OCI-LY1 (cell line): ENCODE measurements at regions not wholly inside any gene's neighbourhood (a gene's known extent, or its start where the extent isn't known, plus 50 kb on each side); places are given as distances from the start of the nearest gene placed in this dataset.

Source experiments
- H2AFZ ChIP-seq: fragments of 200-600 bp; sonication (generic), shearing (Covaris generic); 2 replicates; pipeline ENCODE4 v1.6.0; 2014; ENCODE audit warnings: antibody characterized with exemption, mild to moderate bottlenecking, low read length
- H3F3A ChIP-seq: fragments of 200-600 bp; sonication (generic), shearing (Covaris generic); 2 replicates; pipeline ENCODE4 v1.6.0; 2014; ENCODE audit warnings: mild to moderate bottlenecking, antibody characterized with exemption, low read length, moderate library complexity; ENCODE audit not compliant: insufficient read depth
- H3K27ac ChIP-seq: fragments of 200-600 bp; sonication (generic); 2 replicates; pipeline ENCODE4 v1.5.1; 2014; ENCODE audit warnings: low read length, mixed run types, mild to moderate bottlenecking, low read depth; ENCODE audit not compliant: poor library complexity, severe bottlenecking
- H3K27me3 ChIP-seq: fragments of 200-600 bp; sonication (generic); 2 replicates; pipeline ENCODE4 v1.6.0; 2014; ENCODE audit warnings: antibody characterized with exemption, mild to moderate bottlenecking, low read length, moderate library complexity; ENCODE audit not compliant: insufficient read depth
- H3K36me3 ChIP-seq: fragments of 200-600 bp; sonication (generic); 2 replicates; pipeline ENCODE4 v1.6.1; 2014; ENCODE audit warnings: mild to moderate bottlenecking, antibody characterized with exemption, low read length, moderate library complexity, mixed read lengths; ENCODE audit not compliant: insufficient read depth
- H3K4me1 ChIP-seq: fragments of 200-600 bp; sonication (generic); 2 replicates; pipeline ENCODE4 v1.5.1; 2014; ENCODE audit warnings: mild to moderate bottlenecking, low read length, moderate library complexity; ENCODE audit not compliant: insufficient read depth, severe bottlenecking
- H3K4me2 ChIP-seq: fragments of 200-600 bp; sonication (generic), shearing (Covaris generic); 2 replicates; pipeline ENCODE4 v1.6.1; 2014; ENCODE audit warnings: low read length
- H3K4me3 ChIP-seq: fragments of 200-600 bp; sonication (generic); 2 replicates; pipeline ENCODE4 v1.5.1; 2014; ENCODE audit warnings: low read length, low read depth, mild to moderate bottlenecking, mixed read lengths; ENCODE audit not compliant: poor library complexity, severe bottlenecking
- H3K79me2 ChIP-seq: fragments of 200-600 bp; shearing (Covaris generic); 2 replicates; pipeline ENCODE4 v1.6.1; 2016; ENCODE audit warnings: mixed run types, low read length, mixed read lengths; ENCODE audit not compliant: insufficient read depth
- H3K9ac ChIP-seq: fragments of 200-600 bp; sonication (generic), shearing (Covaris generic); 2 replicates; pipeline ENCODE4 v1.6.1; 2014; ENCODE audit warnings: mild to moderate bottlenecking, low read length, mixed read lengths
- H3K9me2 ChIP-seq: fragments of 200-600 bp; sonication (generic), shearing (Covaris generic); 2 replicates; pipeline ENCODE4 v1.6.1; 2014; ENCODE audit warnings: low read depth, mild to moderate bottlenecking, low read length, mixed read lengths
- H3K9me3 ChIP-seq: fragments of 200-600 bp; shearing (Covaris generic); 2 replicates; pipeline ENCODE4 v1.6.1; 2014; ENCODE audit warnings: low read length, mixed read lengths
- H4K20me1 ChIP-seq: fragments of 200-600 bp; sonication (generic), shearing (Covaris generic); 2 replicates; pipeline ENCODE4 v1.6.0; 2016; ENCODE audit warnings: mild to moderate bottlenecking, low read length; ENCODE audit not compliant: insufficient read depth
- CTCF ChIP-seq: fragments of 200-600 bp; sonication (generic), shearing (Covaris generic); IDR thresholded peaks from 2 replicates; pipeline ENCODE4 v1.5.1; 2017; ENCODE audit warnings: mild to moderate bottlenecking, antibody characterized with exemption, low read length, moderate library complexity, mixed read lengths
- EZH2 ChIP-seq: fragments of 200-600 bp; sonication (generic), shearing (Covaris generic); IDR thresholded peaks from 2 replicates; pipeline ENCODE4 v1.8.0; 2017; ENCODE audit warnings: borderline replicate concordance, mixed run types, mild to moderate bottlenecking, antibody characterized with exemption, low read length, moderate library complexity, mixed read lengths

GRCh38 chr14:89028462-89029134, 204.1 kb downstream of the TTC8 start:
- no peaks in the 10 kb centered on the region for H3K9me2 ChIP-seq
- TF ChIP-seq CTCF (no peak), EZH2 (no peak)
- H3K36me3 ChIP-seq, result no peaks in the 10 kb centered on the region
- peaks cover 4% of the 10 kb centered on the region for H3K4me1 ChIP-seq
- H4K20me1 ChIP-seq, result no peaks in the 10 kb centered on the region
- no peak overlapping the region for H3K4me2 ChIP-seq
- no peak overlapping the region for H3K9ac ChIP-seq
- H2AFZ ChIP-seq, result no peak overlapping the region
- no peaks in the 10 kb centered on the region for H3F3A ChIP-seq
- H3K27me3 ChIP-seq, result 0 out of 2 replicates have a peak, but pooled peaks cover 5% of the 10 kb centered on the region
- H3K79me2 ChIP-seq, result no peaks in the 10 kb centered on the region
- no peaks in the 10 kb centered on the region; the same call in 1 of the 2 replicates for H3K9me3 ChIP-seq
- no peak overlapping the region for H3K4me3 ChIP-seq
- no peak overlapping the region for H3K27ac ChIP-seq

GRCh38 chr14:89029961-89030694, 205.7 kb downstream of the TTC8 start:
- no peaks in the 10 kb centered on the region for H3K9me2 ChIP-seq
- H2AFZ ChIP-seq, result no peak overlapping the region
- no peak overlapping the region for H3K4me3 ChIP-seq
- H3K4me1 ChIP-seq, result peaks cover 4% of the 10 kb centered on the region
- no peaks in the 10 kb centered on the region for H3F3A ChIP-seq
- no peak overlapping the region for H3K4me2 ChIP-seq
- no peaks in the 10 kb centered on the region; the same call in 1 of the 2 replicates for H3K9me3 ChIP-seq
- TF ChIP-seq EZH2 (no peak), CTCF (no peak)
- no peaks in the 10 kb centered on the region for H4K20me1 ChIP-seq
- H3K9ac ChIP-seq, result no peak overlapping the region
- H3K27ac ChIP-seq, result no peak overlapping the region
- no peaks in the 10 kb centered on the region for H3K27me3 ChIP-seq
- no peaks in the 10 kb centered on the region for H3K36me3 ChIP-seq
- H3K79me2 ChIP-seq, result no peaks in the 10 kb centered on the region

GRCh38 chr14:89030921-89031320, 206.5 kb downstream of the TTC8 start:
- no peaks in the 10 kb centered on the region for H4K20me1 ChIP-seq
- no peak overlapping the region for H3K27ac ChIP-seq
- TF ChIP-seq CTCF (no peak), EZH2 (no peak)
- H3K36me3 ChIP-seq, result no peaks in the 10 kb centered on the region
- no peak overlapping the region for H3K4me2 ChIP-seq
- H3K9me3 ChIP-seq, result no peaks in the 10 kb centered on the region; the same call in 1 of the 2 replicates
- H2AFZ ChIP-seq, result no peak overlapping the region
- H3K79me2 ChIP-seq, result no peaks in the 10 kb centered on the region
- peaks cover 4% of the 10 kb centered on the region for H3K4me1 ChIP-seq
- no peak overlapping the region for H3K4me3 ChIP-seq
- no peaks in the 10 kb centered on the region for H3K9me2 ChIP-seq
- no peak overlapping the region for H3K9ac ChIP-seq
- no peaks in the 10 kb centered on the region for H3K27me3 ChIP-seq
- H3F3A ChIP-seq, result no peaks in the 10 kb centered on the region
